Stimulated activated CD8-positive, alpha-beta memory T cell treated with anti-CD3 and anti-CD28 coated beads, Interleukin-2, amount 100 ng/mL, for 48 hours (primary cell): ENCODE measurements at regions not wholly inside any gene's neighbourhood (a gene's known extent, or its start where the extent isn't known, plus 50 kb on each side); places are given as distances from the start of the nearest gene placed in this dataset.
"Not testable (repeated sequence)": the region's sequence is repeated elsewhere in the genome, so short reads cannot be mapped to it uniquely, and the experiment has no call there.

Experiments
- DNase-seq, 2 donors: peaks; one replicate each; pipeline ENCODE4 v3.0.0-alpha.2; 2020; ENCODE audit warnings: low read depth in 2 of 2

DNA sequence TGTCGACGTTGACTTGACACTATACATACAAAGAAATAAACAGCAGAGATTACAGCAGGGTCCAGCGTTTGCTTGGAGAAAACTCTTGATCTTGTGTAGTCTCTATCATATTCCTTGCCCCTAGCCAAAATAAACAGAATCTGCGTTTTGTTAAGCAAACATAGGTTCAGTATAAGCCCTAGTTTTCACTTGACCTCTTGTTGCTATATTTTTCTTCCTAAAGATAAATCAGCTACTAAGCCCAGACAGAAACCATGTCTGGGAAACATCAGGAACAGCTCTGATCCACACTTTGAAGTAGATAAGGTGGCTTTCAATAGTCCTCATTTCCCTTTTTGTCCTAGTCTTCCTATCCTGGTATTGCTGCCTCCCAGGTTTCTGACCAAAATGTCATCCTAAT lies 328.2 kb upstream of the MAGI2 start:
- DNase-seq, result no peak

DNA sequence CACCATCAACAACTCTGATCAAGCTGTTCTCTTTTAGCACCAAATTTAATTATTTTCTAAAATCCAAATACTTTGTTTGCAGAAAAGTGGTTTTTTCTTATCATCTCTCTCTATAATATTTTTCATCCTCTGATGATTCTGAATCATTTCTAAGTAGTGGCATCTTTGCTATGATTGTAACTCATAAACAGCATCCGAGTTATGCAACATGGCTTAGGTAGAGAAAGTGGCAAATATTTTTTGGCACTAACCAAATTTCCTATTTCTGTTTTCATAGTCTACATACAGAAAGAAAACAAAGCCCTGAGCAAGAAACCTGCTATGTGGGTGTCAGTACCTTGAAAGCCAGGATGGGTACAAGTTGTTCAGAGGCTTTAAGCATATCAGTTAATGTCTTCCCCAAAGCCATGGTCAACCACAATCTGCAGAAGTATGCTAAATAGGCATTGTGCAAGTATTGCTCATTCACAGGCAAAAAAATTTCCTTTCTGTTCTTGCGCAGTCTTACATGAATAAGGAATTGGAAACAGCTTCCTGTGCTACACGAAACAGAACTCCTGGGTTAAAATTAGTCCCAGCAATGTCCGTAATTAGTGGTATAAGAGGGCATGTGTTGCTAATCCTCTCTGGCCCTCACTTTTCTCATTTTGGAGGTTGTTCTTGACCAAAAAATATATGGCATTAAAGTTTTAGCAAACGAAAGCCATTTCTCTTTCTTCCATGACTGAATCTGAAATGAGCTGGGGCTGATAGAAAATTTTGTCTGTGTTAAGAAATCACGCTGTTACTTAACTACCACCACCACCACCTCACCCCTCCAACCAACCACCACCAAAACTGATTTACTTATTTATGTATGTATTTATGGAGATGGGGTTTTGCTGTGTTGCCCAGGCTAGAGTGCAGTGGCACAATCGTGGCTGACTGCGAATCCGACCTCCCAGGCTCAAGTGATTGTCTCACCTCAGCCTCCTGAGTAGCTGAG lies 325.6 kb upstream of the MAGI2 start:
- no peak for DNase-seq

DNA sequence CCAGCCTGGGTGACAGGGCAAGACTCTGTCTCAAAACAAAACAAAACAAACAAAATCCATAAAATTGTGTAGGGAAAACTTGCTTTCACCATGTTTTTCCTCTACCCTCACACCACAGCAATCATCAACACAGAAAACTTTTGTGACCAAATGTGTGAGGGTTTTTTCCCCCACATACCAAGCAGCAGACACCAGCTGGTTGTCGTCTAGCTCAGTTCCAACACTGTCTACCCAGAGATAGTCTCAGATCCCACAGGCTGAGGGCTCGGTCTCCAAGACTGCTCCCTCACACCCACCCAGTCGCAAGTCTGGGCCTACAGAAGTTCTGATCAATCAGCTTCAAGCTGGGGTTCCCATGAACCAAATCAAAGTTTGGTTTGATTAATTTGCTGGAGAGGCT lies 322.4 kb upstream of the MAGI2 start:
- no peak for DNase-seq

DNA sequence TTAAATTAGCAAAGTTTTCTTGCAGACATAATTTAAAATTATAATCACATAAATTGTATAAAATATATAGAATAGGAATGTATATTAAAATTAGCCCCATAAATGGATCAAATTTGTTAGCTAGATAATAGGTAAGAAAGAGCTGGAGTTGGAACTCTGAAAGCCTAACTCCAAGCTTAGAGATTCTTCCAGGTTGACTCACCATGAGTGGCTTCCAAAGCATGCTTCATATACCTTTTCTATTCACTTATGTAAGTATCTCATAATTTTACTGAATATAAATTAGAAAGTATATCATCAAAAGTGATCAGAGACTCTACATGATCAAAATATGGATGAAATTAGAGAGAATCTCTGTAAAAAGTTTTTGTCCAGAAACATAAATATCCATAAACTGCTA lies 320.7 kb upstream of the MAGI2 start:
- no peak for DNase-seq

DNA sequence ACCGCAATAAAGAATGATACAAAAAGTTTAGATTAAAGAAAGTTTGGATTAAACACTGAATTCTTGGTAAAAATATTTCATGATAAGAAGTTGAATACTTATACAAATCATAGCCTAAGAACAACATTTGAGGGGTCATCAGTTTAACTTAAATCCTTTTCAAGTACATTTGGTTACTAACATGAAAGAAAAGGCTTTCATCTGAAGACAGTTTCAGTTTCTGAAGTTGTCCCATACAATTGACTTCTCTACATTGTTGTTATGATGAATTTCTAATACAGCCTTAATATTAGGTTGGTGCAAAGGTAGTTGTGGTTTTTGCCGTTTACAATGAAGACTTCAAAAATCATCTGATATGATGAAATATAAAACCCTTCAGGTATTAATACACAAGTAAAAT lies 317.5 kb upstream of the MAGI2 start:
- no peak for DNase-seq

DNA sequence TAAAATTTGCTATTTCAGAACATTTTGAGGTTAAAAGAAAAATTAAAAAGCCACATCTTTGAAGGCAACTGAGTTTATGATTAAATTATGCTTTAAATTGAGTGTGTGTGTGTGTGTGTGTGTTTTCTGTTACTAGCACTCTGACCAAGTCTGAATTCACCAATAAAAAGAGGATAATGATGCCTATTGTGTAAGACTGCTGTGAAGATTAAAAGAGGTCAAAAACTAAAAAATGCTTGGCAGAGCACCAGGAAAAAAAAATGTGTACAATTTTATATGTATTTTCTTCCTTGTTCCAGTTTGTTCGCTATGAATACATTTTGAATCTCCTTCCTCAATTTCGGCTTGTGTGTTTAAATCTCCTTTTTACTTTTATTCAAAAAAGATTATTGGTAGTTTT lies 316.6 kb upstream of the MAGI2 start:
- no peak for DNase-seq

DNA sequence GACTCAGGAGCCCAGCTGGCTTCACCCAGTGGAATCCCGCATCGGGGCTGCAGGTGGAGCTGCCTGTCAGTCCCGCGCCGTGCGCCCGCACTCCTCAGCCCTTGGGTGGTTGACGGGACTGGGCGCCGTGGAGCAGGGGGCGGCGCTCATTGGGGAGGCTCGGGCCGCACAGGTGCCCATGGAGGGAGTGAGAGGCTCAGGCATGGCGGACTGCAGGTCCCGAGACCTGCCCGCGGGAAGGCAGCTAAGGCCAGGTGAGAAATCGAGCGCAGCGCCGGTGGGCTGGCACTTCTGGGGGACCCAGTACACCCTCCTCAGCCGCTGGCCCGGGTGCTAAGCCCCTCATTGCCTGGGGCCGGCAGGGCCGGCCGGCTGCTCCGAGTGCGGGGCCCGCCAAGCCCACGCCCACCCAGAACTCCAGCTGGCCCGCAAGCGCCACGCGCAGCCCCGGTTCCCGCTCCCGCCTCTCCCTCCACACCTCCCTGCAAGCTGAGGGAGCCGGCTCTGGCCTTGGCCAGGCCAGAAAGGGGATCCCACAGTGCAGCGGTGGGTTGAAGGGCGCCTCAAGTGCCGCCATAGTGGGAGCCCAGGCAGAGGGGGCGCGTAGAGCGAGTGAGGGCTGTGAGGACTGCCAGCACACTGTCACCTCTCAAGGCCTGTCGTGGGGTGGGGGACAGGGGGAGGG lies 314.6 kb upstream of the MAGI2 start:
- DNase-seq, result not testable (repeated sequence)

DNA sequence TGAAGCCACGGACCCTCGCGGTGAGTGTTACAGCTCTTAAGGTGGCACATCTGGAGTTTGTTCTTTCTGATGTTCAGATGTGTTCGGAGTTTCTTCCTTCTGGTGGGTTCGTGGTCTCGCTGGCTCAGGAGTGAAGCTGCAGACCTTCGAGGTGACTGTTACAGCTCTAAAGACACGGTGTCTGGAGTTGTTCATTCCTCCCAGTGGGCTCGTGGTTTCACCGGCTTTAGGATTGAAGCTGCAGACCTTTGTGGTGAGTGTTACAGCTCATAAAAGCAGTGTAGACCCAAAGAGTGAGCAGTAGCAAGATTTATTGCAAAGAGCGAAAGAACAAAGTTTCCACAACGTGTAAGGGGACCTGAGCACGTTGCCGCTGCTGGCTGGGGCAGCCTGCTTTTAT lies 313.7 kb upstream of the MAGI2 start:
- DNase-seq, result not testable (repeated sequence)

DNA sequence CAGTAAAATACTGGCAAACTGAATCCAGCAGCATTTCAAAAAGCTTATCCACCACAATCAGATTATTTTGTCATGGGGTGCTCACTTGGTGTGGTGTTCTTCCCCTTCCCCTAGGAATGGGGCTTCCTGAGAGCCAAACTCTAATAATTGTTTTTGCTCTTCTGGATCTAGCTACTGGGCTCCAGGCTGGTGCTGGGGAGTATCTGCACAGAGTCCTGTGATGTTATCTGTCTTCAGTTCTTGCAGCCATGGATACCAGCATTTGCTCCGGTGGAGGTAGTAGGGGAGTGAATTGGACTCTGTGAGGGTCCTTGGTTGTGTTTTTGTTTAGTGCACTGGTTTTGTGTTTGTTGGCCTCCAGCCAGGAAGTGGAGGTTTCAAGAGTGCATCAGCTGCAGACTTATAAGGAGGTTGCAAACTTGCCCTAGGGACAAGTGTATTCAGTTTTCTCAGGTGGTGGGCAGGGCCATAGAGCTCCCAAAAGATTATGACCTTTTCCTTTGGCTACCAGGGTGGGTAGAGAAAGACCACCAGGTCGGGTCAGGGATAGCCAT lies 308.5 kb upstream of the MAGI2 start:
- DNase-seq, result no peak

DNA sequence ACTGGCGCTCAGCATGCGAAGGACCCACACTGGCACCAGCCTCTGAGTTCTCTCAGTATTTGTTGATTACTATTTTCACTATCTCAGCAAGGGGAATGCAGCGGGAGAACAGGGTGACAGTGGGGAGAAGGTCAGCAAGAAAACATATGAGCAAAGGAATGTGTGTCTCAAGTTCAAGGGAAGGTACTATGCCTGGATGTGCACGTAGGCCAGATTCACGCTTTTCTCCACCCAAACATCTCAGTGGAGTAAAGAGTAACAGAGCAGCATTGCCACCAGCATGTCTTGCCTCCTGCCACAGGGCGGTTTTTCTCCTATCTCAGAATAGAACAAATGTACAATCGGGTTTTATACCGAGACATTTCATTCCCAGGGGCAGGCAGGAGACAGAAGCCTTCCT lies 297.5 kb upstream of the MAGI2 start:
- DNase-seq, result not testable (repeated sequence)

DNA sequence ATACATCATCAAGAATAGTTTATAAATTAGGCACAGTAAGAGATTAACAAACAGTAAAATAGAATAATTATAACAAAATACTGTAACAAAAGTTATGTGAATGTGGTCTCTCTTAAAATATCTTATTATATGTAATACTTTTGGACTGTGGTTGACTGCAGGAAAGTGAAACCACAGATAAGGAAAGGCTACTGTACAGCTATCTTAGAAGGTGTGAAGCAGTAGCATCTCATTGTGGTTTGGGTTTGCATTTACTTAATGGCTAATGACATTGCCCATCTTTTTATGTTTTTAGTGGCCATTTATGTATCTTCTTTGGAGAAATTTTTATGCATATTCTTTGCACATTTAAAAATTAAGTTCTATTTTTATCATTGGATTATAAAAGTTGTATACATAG lies 296.4 kb upstream of the MAGI2 start:
- DNase-seq, result no peak

DNA sequence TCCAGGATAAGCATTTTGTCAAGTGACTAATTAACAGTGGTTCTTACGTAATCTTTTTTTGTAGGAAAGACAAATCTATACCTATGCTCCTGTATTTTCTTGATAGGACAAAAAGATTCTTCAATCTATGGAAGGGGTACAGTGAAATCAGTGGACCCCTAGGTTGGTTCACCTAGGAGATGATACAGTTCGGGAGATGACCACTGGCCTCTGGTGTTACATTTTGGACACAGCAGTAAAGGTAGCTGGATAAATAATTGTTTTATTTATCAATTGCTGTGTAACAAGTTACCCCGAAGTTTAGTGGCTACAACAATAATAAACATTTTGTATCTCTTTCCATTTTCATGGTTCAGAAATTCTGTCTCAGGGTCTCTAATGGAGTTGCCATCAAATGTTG lies 288.2 kb upstream of the MAGI2 start:
- no peak for DNase-seq

DNA sequence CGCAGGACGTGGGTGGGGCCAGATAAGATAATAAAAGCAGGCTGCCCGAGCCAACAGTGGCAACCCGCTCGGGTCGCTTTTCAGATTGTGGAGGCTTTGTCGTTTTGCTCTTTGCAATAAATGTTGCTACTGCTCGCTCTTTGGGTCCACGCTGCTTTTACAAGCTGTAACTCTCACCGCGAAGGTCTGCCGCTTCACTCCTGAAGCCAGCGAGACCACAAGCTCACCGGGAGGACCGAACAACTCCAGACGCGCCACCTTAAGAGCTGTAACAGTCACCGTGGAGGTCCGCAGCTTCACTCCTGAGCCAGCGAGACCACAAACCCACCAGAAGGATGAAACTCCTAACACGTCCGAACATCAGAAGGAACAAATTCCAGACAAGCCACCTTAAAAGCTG lies 286.6 kb upstream of the MAGI2 start:
- no peak for DNase-seq

DNA sequence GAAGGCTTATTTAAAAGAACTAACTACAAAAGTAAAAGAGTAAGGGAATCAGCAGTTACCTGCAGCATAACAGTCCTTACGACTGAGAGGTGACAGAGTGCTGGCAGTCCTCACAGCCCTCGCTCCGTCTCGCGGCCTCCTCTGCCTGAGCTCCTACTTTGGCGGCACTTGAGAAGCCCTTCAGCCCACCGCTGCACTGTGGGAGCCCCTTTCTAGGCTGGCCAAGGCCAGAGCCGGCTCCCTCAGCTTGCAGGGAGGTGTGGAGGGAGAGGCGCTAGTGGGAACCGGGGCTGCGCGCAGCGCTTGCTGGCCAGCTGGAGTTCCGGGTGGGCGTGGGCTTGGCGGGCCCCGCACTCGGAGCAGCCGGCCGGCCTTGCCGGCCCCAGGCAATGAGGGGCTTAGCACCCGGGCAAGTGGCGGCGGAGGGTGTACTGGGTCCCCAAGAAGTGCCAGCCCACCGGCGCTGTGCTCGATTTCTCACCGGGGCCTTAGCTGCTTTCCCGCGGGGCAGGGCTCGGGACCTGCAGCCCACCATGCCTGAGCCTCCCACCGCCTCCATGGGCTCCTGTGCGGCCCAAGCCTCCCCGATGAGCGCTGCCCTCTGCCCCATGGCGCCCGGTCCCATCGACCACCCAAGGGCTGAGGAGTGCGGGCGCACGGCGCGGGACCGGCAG lies 285.7 kb upstream of the MAGI2 start:
- not testable (repeated sequence) for DNase-seq

DNA sequence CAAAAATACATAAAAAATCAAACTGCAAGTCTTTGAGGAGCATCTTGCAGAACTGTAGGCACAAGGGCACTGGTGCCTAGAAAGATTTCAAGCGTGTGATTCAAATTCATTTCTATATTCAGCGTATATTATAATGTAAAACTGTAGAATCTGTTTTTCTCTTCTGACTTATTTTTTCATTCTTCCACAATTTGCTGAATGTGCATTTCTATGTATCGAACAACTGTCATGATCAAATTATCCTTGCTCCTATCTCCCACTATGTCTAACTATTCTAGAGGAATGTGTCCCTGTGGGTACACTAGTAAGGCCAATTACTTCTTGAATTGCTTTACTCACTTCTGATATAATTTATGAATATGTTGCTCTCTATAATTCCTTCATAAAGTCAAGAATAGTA lies 283.0 kb upstream of the MAGI2 start:
- DNase-seq, result no peak

DNA sequence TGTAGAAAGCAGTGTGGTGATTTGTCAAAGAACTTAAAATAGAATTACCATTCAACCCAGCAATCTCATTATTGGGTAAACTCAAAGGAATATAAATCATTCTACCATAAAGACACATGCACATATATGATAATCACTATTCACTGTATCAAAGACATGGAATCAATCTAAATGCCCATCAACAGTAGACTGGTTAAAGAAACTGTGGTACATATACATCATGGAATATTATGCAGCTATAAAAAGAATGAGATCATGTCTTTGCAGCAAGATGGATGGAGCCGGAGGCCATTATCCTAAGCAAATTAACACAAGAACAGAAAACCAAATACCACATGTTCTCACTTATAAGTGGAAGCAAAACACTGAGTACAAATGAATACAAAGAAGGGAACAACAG lies 281.5 kb upstream of the MAGI2 start:
- DNase-seq, result no peak

DNA sequence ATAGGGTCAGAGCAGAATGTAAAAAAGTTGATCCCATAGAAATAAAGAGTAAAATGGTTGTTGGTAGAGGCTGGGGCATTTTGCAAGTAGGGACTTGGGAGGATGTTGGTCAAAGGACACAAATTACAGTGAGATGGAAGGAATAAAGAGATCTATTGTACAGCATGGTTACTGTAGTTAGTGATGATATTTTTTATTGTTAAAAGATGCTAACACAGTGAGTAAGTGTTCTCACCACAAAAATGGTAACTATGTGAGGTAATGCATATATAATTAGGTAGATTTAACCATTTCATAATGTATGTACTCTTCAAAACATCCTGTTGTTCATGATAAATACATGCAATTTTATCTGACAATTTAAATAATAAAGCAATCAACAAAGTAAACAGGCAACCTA lies 280.7 kb upstream of the MAGI2 start:
- no peak for DNase-seq

DNA sequence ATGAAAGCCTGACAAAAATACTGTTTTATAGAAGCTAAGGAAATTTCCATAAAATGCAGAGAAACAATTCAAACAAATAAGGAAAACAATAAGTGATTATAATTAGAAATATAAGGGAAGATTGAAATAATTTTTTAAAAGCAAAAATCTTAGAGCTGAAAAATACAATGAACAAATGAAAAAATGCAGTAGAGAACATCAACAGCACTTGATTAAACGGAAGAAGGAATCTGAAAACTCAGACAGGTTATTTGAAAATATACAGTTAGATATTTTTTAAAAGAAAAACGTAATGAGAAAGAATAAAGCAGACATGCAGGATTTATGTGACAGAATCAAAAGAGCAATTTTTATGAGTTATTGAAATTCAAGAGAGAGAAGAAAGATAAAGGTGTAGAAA lies 279.1 kb upstream of the MAGI2 start:
- no peak for DNase-seq

DNA sequence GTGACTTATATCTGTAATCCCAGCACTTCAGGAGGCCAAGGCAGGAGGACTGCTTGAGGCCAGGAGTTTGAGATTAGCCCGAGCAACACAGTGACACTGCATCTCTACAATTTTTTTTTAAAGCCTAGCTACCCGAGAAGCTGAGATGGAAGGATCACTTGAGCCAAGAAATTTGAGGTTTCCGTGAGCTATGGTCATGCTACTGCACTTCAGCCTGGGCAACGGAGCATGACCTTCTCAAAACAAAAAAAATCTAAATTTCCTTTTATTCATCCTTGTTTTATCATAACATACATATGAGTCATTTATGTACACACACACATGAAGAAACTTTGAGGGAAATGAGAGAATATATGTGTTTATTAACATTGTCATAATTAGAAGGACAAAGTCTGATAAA lies 277.5 kb upstream of the MAGI2 start:
- DNase-seq, result no peak

DNA sequence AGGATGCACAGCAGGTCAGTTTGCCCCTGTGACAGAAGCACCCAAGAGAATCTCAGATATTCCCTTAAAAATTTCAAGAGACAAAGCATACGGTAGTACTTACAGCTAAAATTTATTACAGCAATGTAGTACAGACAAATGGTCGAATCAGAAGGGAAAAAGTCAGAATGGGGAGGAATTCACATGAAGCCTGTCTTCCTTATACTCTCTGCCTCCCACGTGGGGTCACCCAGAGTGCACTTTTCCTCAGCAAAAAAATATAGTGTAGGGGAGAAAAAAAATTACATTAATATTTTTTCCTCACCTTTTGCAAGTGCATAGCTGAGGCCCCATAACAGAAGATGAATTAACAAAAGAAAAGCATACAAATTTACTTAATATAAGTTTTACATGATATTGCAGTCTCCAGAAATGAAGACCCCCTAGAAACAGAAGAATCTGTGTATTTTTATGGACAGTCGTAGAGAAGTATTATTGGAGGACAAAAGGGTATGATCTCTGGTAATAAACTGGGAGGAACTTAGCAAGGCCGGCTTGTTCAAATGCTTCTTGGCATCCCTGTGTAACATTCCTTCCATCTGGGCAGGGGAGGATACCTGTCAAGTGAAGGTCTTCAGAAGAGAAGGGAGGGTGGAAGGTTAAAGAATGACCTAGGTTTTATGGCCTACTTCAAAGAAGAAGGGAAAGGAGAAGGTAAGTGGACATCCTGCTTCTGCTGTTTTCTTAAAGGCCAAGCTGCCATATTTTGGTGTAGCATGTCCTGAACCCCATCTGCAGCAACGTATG lies 270.6 kb upstream of the MAGI2 start:
- no peak for DNase-seq

DNA sequence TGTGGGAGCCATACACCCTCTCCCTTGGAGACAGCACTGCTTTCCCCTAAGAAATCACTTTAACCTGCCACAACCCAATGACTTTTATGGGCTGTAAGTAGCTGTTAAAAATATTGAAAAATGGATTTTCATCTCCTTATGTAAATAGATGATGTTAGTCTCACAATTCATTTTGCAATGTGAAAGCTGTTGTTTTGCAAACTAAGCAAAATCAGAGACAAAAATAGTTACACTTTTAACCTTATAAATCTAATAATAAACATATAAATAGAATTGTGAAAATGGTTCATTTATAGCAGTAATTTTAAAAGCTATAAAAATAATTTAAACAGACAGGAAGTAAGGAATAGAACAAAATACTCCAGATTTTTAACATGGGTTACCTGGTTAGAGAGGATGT lies 268.8 kb upstream of the MAGI2 start:
- DNase-seq, result no peak

DNA sequence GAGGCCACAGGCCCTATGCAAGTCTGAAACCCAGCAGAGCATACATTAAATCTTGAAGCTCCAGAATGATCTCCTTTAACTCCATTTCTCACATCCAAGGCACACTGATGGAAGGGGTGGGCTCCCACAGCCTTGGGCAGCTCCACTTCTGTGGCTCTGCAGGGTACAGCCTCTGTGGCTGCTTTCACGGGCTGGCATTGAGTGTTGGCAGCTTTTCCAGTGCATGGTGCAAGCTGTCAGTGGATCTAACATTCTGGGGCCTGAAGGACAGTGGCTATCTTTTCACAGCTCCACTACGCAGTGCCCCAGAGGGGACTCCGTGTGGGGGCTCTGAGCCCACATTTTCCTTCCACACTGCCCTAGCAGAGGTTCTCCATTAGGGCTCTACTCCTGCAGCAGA lies 265.7 kb upstream of the MAGI2 start:
- DNase-seq, result no peak
